ENCODE measurements at regions not wholly inside any gene's neighbourhood (a gene's known extent, or its start where the extent isn't known, plus 50 kb on each side); places are given as distances from the start of the nearest gene placed in this dataset.
"Not testable (repeated sequence)": the region's sequence is repeated elsewhere in the genome, so short reads cannot be mapped to it uniquely, and the experiment has no call there.

DNA sequence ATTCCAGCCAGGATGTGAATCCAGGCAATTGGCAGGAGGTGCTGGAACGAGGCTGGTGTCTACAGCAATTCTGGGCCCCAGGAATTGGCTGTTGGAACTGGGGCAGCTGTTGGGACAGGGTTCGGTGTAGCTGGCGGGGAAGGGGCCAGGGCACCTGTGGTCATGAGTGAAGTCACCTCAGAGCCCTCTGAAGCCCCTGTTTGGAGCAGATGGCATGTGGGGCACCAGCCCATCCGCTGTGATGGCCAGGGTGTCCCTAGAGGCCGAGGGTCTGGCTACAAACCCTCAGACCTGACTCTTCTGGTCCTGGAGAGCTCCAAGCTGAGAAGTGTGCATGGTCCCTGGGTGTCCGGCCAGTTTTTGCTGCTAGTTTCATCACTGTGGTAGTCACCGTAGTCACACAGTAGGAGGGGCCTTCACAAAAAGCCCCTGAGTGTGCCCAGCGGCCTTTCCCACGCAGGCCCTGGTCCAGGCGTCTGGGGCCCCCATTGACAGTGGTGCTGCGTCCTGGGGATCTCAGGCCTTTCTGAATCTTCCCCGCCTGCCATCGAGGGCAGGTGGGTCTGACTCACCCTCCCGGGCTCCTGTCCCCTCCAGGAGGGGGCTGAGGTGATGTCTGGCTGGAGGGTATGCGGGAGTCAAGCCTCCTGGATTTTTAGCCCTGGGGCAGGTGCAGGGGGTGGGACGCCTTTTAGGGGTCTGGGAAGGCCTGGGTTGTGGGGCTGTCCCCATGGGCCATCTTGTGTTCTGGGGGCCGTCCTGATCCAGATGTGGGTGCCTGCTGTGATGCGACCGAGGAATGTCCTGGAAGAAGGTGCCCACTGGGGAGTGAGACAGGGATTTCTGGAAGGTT lies 368.0 kb downstream of the TMEM121 start:
- H3K4me3 ChIP-seq (ENCODE audit: insufficient read depth, low read depth, low read length, poor library complexity, severe bottlenecking): no peak overlapping the region
- H3K9me3 ChIP-seq (ENCODE audit: control insufficient read depth, low read length): no peaks in the 10 kb centered on the region
- no peak for DNase-seq
- no peaks in the 10 kb centered on the region for H3K4me1 ChIP-seq (ENCODE audit: control insufficient read depth, insufficient read depth, low read length, poor library complexity, severe bottlenecking)
- H3K36me3 ChIP-seq (ENCODE audit: control insufficient read depth, insufficient read depth, low read length): no peaks in the 10 kb centered on the region
- H3K27me3 ChIP-seq (replicated peaks; ENCODE audit: control insufficient read depth, insufficient read depth, low read length, poor library complexity, severe bottlenecking): no peaks in the 10 kb centered on the region
- no peak overlapping the region for H3K27ac ChIP-seq (ENCODE audit: insufficient read depth, low read length, poor library complexity, severe bottlenecking)

DNA sequence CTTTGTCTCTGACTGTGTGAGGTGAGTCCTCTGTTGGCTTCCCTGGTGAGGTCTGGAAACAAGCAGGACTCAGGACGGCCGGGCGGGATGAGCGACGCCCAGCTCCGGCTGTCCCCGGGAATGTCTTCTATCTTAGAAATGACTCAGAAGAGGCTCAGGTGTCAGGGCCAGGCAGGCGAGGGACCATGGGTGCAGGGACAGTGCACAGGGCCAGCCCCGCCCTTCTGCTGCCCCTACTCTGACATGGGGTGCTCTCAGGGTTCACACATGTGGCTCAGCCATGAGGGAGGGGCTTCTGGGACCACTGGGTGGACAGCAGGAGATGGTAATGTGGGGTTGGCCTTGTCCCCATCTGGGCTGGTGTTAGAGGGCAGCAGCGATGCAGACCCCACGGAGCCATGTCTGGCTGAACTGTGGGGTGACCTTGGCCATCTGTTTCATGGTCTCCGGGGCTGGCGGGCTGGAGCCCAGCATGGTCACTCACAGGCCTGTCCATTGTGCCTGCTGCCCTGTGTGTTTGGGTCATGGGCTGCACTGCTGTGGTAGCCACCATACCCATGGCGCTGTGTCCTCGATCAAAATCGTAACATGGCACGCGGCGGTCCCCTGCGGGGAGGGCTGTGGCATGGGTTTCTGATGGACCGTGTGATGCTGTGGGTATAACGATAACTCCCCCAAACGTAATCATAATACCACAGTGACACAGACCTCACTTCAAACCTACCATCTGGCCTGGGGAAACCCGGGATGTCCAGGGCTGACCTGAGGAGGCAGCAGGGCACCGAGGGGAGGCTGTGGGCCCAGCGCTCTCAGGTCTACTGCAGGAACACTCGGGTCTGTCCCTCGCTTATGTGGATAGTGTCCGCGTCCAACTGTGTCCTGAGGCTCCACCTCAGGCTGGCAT lies 368.8 kb downstream of the TMEM121 start:
- Histone ChIP-seq H3K4me1 (ENCODE audit: control insufficient read depth, insufficient read depth, low read length, poor library complexity, severe bottlenecking) (no peaks in the 10 kb centered on the region), H3K27me3 (replicated peaks; ENCODE audit: control insufficient read depth, insufficient read depth, low read length, poor library complexity, severe bottlenecking) (no peaks in the 10 kb centered on the region), H3K9me3 (ENCODE audit: control insufficient read depth, low read length) (no peaks in the 10 kb centered on the region), H3K27ac (ENCODE audit: insufficient read depth, low read length, poor library complexity, severe bottlenecking) (no peak overlapping the region), H3K36me3 (ENCODE audit: control insufficient read depth, insufficient read depth, low read length) (no peaks in the 10 kb centered on the region), H3K4me3 (ENCODE audit: insufficient read depth, low read depth, low read length, poor library complexity, severe bottlenecking) (no peak overlapping the region)
- DNase-seq: no peak

DNA sequence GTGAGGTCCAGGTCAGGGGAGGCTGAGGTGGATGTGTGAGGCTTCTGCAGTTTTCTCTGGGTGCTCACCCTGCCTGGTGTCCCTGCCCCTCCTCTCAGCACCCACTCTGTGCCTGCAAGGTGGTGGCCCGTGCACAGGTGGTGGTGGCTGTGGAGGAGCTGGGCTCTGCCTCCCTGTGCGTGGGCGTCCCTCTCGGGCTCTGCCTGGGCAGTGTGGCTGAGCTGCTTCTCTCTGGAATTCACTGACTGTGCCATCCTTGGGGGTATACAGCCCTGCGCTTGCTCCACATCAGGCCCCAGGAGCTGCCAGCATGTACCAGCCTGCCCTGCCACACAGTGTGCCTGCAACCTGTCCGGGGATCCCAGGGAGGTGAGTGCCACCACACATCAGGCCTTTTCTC lies 369.8 kb downstream of the TMEM121 start:
- H3K27me3 ChIP-seq (replicated peaks; ENCODE audit: control insufficient read depth, insufficient read depth, low read length, poor library complexity, severe bottlenecking); H3K27ac ChIP-seq (ENCODE audit: insufficient read depth, low read length, poor library complexity, severe bottlenecking); DNase-seq; H3K4me3 ChIP-seq (ENCODE audit: insufficient read depth, low read depth, low read length, poor library complexity, severe bottlenecking); H3K9me3 ChIP-seq (ENCODE audit: control insufficient read depth, low read length); H3K36me3 ChIP-seq (ENCODE audit: control insufficient read depth, insufficient read depth, low read length); H3K4me1 ChIP-seq (ENCODE audit: control insufficient read depth, insufficient read depth, low read length, poor library complexity, severe bottlenecking): not testable (repeated sequence)

DNA sequence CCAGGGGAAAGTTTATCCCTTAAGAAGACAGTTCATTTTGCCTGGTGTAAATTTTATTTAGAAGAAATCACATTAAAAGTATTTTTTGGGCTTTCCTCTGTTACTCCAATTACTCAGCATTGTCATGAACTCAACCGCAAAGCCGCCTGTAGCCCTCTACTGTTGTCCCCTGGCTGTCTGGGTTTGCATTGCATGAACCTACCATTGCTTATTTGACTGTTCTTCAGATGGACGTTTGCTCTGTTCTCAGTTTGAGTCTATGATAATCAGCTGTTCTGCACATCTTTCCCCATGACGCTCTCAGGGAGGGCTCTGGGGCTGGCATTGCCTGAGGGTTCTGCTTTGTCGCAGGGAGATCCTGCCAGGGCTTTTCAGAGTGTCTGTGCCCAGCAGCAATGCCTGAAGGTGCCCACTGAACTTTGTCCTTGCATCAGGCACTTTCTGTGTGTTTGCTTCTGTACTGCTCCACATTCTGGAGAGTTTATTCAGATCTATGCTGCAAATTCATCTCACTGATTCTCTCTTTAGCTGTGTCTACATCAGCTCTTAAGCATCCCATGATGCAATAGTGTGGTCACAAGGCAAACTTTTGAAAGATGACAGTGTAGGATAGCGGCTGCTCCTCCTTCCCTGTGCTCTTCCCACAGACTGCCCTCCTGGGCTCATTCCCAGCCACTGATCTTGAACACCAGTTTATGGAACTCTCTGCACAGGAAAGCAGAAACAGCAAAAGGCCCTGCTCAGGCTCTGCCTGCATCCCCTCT lies 370.8 kb downstream of the TMEM121 start:
- not testable (repeated sequence) for H3K9me3 ChIP-seq (ENCODE audit: control insufficient read depth, low read length); H3K4me3 ChIP-seq (ENCODE audit: insufficient read depth, low read depth, low read length, poor library complexity, severe bottlenecking); H3K4me1 ChIP-seq (ENCODE audit: control insufficient read depth, insufficient read depth, low read length, poor library complexity, severe bottlenecking)

DNA sequence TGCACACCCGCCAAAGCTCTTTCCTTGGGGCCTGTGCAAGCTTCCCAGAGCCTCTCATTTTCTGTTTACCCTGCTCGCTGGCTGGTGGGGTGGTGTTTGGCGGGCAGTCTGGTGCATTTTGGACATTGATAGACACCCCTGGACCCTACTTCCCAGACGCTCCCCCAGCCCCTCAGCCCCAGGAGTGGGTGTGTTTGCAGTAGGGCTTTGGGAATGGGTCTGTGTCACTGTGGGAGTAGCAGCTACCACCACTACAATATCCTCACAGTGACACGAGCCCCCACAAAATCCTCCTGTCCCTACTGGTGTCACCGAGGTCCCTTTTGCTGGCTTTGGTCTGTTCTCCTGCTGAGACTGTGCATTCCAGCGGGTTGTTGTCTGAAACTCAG lies 371.3 kb downstream of the TMEM121 start:
- H3K4me3 ChIP-seq (ENCODE audit: insufficient read depth, low read depth, low read length, poor library complexity, severe bottlenecking): no peak overlapping the region
- no peak for DNase-seq
- no peak overlapping the region for H3K27ac ChIP-seq (ENCODE audit: insufficient read depth, low read length, poor library complexity, severe bottlenecking)
- H3K27me3 ChIP-seq (replicated peaks; ENCODE audit: control insufficient read depth, insufficient read depth, low read length, poor library complexity, severe bottlenecking): peaks cover 4% of the 10 kb centered on the region
- no peaks in the 10 kb centered on the region for H3K4me1 ChIP-seq (ENCODE audit: control insufficient read depth, insufficient read depth, low read length, poor library complexity, severe bottlenecking)
- no peaks in the 10 kb centered on the region for H3K9me3 ChIP-seq (ENCODE audit: control insufficient read depth, low read length)
- no peaks in the 10 kb centered on the region for H3K36me3 ChIP-seq (ENCODE audit: control insufficient read depth, insufficient read depth, low read length)

More for the DNA sequence above, 370.8 kb downstream of the TMEM121 start:
- not testable (repeated sequence) for H3K27ac ChIP-seq (ENCODE audit: insufficient read depth, low read length, poor library complexity, severe bottlenecking); H3K27me3 ChIP-seq (replicated peaks; ENCODE audit: control insufficient read depth, insufficient read depth, low read length, poor library complexity, severe bottlenecking); H3K36me3 ChIP-seq (ENCODE audit: control insufficient read depth, insufficient read depth, low read length); DNase-seq

DNA sequence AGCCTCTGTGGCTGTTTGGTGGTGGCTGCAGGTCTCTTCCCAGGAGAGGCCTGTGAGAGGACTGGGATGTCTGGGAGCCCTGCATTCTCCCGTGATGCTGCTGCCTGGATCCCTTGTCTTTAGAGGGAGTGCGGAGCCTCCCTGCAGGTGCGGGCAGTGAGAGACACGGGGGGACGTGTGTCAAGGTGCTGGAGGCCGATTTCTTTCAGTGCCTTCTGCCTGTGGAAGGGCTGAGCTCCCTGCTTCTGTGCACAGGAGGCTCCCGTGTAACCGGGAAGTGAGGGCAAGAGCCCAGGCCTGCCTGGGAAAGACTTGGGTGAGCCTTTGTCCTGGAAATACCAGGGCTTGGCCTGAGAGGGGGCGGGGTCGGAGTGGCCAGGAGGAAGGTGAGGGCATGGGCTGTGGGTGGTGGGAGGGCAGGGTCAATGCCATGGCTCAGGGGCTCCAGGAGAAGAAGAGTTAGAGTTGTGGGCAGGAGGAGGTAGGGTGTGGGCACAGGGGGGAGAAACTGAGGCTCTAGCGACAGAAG lies 372.2 kb downstream of the TMEM121 start:
- Histone ChIP-seq H3K9me3 (ENCODE audit: control insufficient read depth, low read length) (no peaks in the 10 kb centered on the region), H3K27me3 (replicated peaks; ENCODE audit: control insufficient read depth, insufficient read depth, low read length, poor library complexity, severe bottlenecking) (peaks cover 4% of the 10 kb centered on the region), H3K27ac (ENCODE audit: insufficient read depth, low read length, poor library complexity, severe bottlenecking) (no peak overlapping the region), H3K36me3 (ENCODE audit: control insufficient read depth, insufficient read depth, low read length) (no peaks in the 10 kb centered on the region), H3K4me3 (ENCODE audit: insufficient read depth, low read depth, low read length, poor library complexity, severe bottlenecking) (no peak overlapping the region), H3K4me1 (ENCODE audit: control insufficient read depth, insufficient read depth, low read length, poor library complexity, severe bottlenecking) (no peaks in the 10 kb centered on the region)
- no peak for DNase-seq

DNA sequence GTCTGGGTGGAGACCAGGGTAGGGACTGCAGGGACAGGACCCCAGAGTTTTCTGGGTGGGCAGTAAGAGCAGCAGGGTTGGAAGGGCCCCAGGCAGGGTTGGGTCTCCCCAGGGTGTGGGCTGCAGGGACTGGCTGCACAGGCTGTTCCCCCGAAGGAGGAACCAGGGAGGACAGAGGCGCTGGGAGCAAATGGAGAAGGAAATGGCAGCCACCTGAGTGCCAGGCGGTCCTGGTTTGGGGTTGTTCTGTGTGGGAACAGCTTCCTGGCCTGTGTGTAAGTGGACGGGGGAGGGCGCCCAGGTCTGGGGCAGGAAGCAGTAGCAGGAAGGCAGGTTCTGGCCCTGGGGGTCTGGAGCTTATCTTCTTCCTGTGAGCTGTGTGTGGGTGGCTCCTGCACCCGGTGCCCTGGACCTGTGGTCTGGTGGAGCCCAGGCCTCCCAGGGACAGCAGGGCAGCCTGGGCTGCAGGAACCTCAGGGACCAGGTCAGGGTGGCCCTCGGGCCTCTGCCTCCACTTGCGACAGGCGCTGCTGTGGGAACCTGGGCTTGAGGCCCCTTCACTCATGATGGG lies 372.8 kb downstream of the TMEM121 start:
- Histone ChIP-seq H3K27ac (ENCODE audit: insufficient read depth, low read length, poor library complexity, severe bottlenecking) (no peak overlapping the region), H3K27me3 (replicated peaks; ENCODE audit: control insufficient read depth, insufficient read depth, low read length, poor library complexity, severe bottlenecking) (peaks cover 4% of the 10 kb centered on the region), H3K4me3 (ENCODE audit: insufficient read depth, low read depth, low read length, poor library complexity, severe bottlenecking) (no peak overlapping the region), H3K36me3 (ENCODE audit: control insufficient read depth, insufficient read depth, low read length) (no peaks in the 10 kb centered on the region), H3K4me1 (ENCODE audit: control insufficient read depth, insufficient read depth, low read length, poor library complexity, severe bottlenecking) (no peaks in the 10 kb centered on the region), H3K9me3 (ENCODE audit: control insufficient read depth, low read length) (no peaks in the 10 kb centered on the region)
- DNase-seq: no peak

DNA sequence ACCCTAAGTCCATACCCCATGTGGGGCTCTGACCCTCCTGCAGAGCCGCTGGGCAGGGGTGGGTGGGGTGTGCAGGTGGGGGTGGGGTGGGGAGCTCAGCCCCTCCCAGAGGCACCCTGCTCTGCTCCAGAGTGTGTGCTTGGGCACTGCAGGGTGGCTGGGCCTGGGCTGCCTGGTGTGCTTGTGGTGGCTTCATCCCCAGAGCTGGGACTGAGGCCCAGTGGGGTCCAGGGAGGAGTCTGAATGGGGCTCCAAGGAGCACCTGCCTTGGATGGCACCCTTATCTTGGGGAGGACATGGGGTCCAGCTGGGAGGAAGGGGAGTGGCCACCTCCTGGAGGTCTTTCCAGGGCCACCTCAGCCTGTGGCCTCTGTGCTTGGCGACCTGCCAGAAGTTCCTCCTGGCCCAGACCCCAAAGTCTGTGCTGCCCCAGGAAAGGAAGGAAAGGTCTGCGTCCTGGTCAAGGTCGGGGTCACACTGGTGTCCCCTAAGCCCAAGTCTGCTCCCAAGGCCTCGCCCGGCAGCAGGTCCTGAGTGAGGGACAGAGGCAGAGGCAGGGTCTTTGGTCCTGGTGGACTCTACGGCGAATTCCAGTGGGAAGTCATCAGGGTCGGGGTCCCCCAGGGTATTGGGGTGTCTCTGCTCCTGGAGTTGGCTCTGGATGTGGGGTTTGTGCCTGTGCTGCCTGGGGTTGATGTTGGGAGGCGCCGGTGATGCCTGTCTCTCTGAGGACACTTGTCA lies 373.4 kb downstream of the TMEM121 start:
- Histone ChIP-seq H3K9me3 (ENCODE audit: control insufficient read depth, low read length) (no peaks in the 10 kb centered on the region), H3K36me3 (ENCODE audit: control insufficient read depth, insufficient read depth, low read length) (no peaks in the 10 kb centered on the region), H3K4me1 (ENCODE audit: control insufficient read depth, insufficient read depth, low read length, poor library complexity, severe bottlenecking) (no peaks in the 10 kb centered on the region), H3K27ac (ENCODE audit: insufficient read depth, low read length, poor library complexity, severe bottlenecking) (no peak overlapping the region), H3K27me3 (replicated peaks; ENCODE audit: control insufficient read depth, insufficient read depth, low read length, poor library complexity, severe bottlenecking) (peaks cover 4% of the 10 kb centered on the region), H3K4me3 (ENCODE audit: insufficient read depth, low read depth, low read length, poor library complexity, severe bottlenecking) (no peak overlapping the region)
- no peak for DNase-seq

All from effector memory CD4-positive, alpha-beta T cell (primary cell).